ENCODE measurements at regions not wholly inside any gene's neighbourhood (a gene's known extent, or its start where the extent isn't known, plus 50 kb on each side); places are given as distances from the start of the nearest gene placed in this dataset.
"Not testable (repeated sequence)": the region's sequence is repeated elsewhere in the genome, so short reads cannot be mapped to it uniquely, and the experiment has no call there.

DNA sequence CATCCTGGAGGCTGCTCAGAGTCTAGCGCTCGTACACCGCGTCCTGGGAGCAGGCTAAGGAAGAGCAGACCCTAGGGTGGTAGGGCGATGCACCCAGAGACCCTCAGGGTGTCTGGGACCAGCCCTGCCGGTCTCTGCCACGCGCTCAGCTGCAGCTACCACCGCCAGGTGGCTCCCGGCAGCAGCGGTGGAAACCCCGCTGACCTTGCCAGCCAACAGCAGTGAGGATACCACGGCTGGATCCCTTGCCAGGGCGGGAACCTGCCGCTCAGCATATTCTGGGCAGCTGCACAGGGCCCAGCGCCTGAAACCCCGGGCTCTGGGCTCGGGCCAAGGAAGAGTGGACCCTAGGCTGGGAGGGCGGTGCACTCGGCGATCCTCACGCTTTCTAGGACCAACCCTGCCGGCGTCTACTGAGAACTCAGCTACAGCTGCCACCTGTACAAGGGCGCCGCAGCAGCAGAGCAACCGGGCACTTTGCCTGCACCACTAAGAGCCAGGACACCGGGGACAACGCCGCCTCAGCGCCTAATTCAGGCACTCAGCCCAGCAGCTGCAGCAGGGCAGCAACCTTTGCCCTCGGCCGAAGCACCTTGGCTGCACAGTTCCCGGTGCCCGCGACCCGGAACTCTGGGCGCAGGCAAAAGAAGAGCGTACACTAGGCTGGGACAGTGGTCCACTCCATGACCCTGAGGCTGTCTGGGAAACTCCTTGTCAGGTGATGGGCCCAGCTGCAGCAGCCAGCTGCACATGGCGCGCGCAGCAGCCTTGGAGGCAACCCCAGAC lies 80.8 kb downstream of the POTEB2 start:
- DNase-seq; H3K27ac ChIP-seq; H3K27me3 ChIP-seq; H3K4me3 ChIP-seq; H3K9me3 ChIP-seq (replicated peaks); H3K36me3 ChIP-seq; H3K4me1 ChIP-seq: not testable (repeated sequence)

DNA sequence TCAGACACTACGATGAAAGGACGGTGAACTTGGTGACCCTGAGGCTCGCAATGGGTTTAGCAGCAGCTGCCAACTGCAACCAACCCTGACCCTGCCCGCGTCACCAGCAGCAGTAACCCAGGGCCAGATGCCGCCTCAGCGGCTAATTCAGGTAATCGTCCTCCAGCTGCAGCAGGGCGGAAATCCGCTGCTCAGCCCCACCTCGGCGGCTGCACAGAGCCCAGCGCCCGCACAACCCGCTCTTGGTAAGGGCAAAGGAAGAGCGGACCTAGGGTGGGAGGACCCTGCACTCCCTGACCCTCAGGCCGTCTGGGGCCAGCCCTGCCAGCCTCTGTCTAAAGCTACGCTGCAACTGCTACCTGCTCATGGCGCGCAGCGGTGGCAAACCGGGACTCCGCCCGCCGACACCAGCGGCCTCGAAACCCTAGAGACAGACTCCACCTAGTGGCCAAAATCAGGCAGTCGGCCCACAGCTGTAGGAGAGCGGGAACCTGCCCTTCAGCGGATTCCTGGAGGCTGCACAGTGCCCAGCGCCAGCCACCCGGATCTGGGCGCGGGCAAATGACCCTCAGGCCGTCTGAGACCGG lies 82.4 kb downstream of the POTEB2 start:
- H3K4me3 ChIP-seq; H3K9me3 ChIP-seq (replicated peaks); H3K36me3 ChIP-seq; DNase-seq; H3K27me3 ChIP-seq; H3K4me1 ChIP-seq; H3K27ac ChIP-seq: not testable (repeated sequence)

DNA sequence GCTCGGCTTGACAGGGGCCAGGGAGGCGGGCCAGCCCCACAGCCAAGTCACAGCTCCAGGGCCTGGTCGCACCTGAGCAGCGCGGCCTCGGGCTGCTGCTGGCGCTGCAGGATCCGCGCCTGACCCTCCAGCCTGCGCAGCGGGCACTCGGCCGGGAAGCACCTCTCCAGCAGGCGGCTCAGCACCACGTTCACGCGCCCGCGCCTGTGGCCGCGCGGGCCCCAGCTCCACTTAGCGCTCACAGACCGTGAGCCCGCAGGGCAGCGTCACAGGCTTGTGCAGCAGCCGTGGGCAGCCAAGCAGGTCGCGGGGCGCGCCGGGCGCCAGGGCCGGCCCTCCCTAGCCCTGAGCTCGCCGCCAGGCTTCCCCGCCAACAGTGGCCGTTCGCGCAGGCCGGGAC lies 90.7 kb downstream of the POTEB2 start:
- not testable (repeated sequence) for H3K9me3 ChIP-seq (replicated peaks); H3K4me1 ChIP-seq; DNase-seq; H3K27me3 ChIP-seq; H3K36me3 ChIP-seq; H3K4me3 ChIP-seq; H3K27ac ChIP-seq

DNA sequence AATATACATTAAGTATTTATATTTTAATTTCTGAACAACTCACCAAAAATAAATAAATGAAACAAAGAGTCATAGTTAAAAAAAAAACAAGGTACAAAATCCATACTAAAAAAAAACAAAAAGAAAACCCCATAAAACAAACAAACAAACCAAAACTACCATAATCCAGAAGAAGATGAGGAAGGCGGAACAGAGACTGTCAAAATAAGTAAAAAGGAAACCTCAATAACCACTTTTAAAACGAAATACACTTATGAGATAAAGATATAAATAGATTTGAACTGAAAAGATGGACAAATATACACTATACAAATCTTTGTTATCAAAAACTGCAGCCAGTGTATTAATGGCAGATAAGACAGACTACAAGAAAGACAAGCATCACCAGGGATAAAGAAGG lies 98.2 kb downstream of the POTEB2 start:
- not testable (repeated sequence) for H3K9me3 ChIP-seq (replicated peaks); DNase-seq; H3K27ac ChIP-seq; H3K4me1 ChIP-seq; H3K36me3 ChIP-seq; H3K27me3 ChIP-seq; H3K4me3 ChIP-seq

DNA sequence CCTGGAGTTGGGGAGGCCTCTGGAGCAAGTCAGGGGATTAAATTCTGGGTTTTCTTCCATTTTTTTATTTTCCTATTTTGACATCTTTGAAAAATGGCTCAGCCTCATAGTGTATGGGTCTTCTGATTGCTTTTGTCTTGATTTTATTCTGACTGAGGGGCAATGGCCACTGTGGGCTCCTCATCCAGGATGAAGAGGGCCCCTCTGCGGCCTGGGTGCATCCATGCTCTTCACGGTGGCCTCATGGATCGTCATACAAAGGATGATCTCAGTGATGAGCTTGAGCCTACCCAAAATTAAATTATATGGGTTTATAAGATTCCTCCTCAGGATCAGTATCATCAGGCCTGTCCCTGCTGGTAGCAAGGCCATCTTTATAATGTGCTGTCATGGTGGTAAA lies 103.7 kb downstream of the POTEB2 start:
- H3K27me3 ChIP-seq; DNase-seq; H3K27ac ChIP-seq; H3K4me3 ChIP-seq; H3K9me3 ChIP-seq (replicated peaks); H3K4me1 ChIP-seq; H3K36me3 ChIP-seq: not testable (repeated sequence)

DNA sequence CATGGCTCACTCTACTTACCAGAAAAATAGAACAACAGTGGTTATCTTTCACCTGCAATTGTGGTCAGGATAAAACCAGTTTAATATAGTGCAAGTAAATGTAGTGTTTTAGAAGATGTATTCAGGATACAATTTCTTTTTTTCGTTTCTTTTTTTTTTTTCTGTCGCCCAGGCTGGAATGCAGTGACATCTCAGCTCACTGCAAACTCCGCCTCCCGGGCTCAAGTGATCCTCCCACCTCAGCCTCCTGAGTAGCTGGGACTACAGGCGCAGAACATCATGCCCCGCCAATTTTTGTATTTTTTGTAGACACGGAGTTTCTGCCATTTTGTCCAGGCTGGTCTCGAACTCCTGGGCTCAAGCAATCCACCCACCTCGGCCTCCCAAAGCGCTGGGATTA lies 109.7 kb downstream of the POTEB2 start:
- not testable (repeated sequence) for H3K27me3 ChIP-seq; H3K9me3 ChIP-seq (replicated peaks); H3K27ac ChIP-seq; H3K4me3 ChIP-seq; H3K4me1 ChIP-seq; DNase-seq; H3K36me3 ChIP-seq

DNA sequence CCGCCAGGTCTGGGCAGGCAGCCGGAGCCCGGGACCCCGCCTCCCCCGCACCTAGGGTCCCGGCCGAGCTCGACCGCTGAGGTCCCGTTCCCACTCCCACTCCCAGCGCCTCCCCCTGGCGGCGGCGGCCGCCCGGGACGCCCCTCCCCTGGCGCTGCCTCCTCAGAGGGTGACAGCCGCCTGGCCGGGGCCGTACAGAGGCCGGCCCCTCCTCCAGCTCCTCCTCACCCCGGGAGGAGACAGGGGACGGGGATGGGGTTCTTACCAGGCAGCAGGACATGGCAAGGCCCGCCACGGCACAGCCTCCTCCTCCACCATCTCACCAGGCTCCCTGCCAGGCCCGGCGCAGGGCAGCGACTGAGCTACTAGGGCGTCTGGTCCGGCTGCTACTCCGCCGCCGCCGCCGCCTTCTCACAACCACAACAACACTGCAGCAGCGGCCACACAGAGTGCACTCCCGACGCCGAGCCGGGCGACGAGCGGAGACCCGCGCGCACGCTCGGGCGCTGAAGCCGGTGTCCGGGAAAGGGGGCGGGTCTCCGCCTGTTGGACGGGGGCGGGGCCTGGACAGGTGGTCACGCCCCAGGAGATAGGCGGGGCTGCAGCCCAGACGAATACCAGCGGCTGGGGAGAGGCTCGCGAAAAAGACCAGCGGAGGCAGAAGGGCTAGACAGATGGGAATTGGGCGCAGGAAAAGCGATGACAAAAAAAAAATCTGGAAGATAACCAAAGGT lies 110.3 kb downstream of the POTEB2 start:
- not testable (repeated sequence) for H3K27ac ChIP-seq; H3K9me3 ChIP-seq (replicated peaks); H3K36me3 ChIP-seq; H3K4me3 ChIP-seq; H3K4me1 ChIP-seq; H3K27me3 ChIP-seq
- peak in 1 of 2 experiments; percentile 21 for DNase-seq

DNA sequence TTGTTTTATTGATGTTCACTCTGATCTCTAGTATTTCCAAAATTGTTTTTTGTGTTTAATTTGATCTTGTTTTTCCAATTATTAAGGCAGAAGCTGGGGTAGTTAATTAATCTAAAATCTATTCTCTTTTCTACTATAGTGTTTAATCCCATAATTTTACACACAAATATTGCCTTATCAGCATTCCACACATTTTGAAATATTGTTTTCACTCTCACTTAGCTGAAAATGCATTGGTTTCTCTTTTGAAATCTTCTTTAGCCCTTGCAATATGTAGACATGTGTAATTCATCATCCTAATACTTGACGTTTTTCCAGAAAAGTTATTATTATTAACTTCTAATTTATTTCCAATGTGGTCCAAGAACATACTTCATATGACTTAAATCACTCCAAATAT lies 132.6 kb downstream of the POTEB2 start:
- not testable (repeated sequence) for DNase-seq, H3K36me3 ChIP-seq, H3K27me3 ChIP-seq

More for the DNA sequence above, 132.6 kb downstream of the POTEB2 start:
- H3K4me1 ChIP-seq; H3K9me3 ChIP-seq (replicated peaks); H3K27ac ChIP-seq; H3K4me3 ChIP-seq: not testable (repeated sequence)
